Heart left ventricle (tissue), 16 donors: ENCODE measurements at regions not wholly inside any gene's neighbourhood (a gene's known extent, or its start where the extent isn't known, plus 50 kb on each side); places are given as distances from the start of the nearest gene placed in this dataset.

Source experiments
- ATAC-seq, 4 donors: fragments of 200-7000 bp; cut with Tn5 transposase; one replicate each; pipeline ENCODE4 v1.9.1; 2020 to 2022; ENCODE audit warnings: moderate library complexity in 4 of 4, mild to moderate bottlenecking in 3 of 4, moderate number of reproducible peaks in 1 of 4
- DNase-seq, 5 donors: peaks; one replicate each; pipeline ENCODE4 v3.0.0-alpha.2; 2020
- H3K27ac ChIP-seq, 12 donors: fragments of 200-600 bp; sonication (generic) in 4 of 12; one replicate each; pipeline versions ENCODE4 v1.5.0 to v1.8.0; 2016 to 2022; ENCODE audit warnings: mild to moderate bottlenecking in 2 of 12
- H3K27me3 ChIP-seq, 9 donors: fragments of 200-600 bp; sonication (generic) in 2 of 9; one replicate each; pipeline versions ENCODE4 v1.5.1 to v1.8.0; 2016 to 2022; ENCODE audit warnings: mild to moderate bottlenecking in 3 of 9
- H3K36me3 ChIP-seq, 9 donors: fragments of 200-600 bp; sonication (generic) in 2 of 9; one replicate each; pipeline versions ENCODE4 v1.5.0 to v1.8.0; 2018 to 2022; ENCODE audit warnings: mild to moderate bottlenecking in 2 of 9
- H3K4me1 ChIP-seq, 12 donors: fragments of 200-600 bp; sonication (generic) in 4 of 12; one replicate each; pipeline versions ENCODE4 v1.5.0 to v1.8.0; 2016 to 2022; ENCODE audit warnings: mild to moderate bottlenecking in 3 of 12
- H3K4me3 ChIP-seq, 12 donors: fragments of 200-600 bp; sonication (generic) in 4 of 12; one replicate each; pipeline versions ENCODE4 v1.5.0 to v1.8.0; 2017 to 2022; ENCODE audit warnings: mild to moderate bottlenecking in 9 of 12, moderate library complexity in 4 of 12
- H3K9me3 ChIP-seq, 12 donors: fragments of 200-600 bp; sonication (generic) in 4 of 12; one replicate each; pipeline versions ENCODE4 v1.5.0 to v1.8.0; 2016 to 2022; ENCODE audit warnings: mild to moderate bottlenecking in 1 of 12
- POLR2A ChIP-seq, 2 donors: fragments of 450-650 bp; IDR thresholded peaks; one replicate each; pipeline ENCODE4 v1.6.1; 2017; ENCODE audit warnings: antibody characterized with exemption in 2 of 2, mild to moderate bottlenecking in 2 of 2, moderate library complexity in 2 of 2
- WGBS, 4 donors: extraction: QIAGEN DNeasy Blood & Tissue Kit in 2 of 4; methylation state at CpG; one replicate each; pipeline versions ENCODE4 v1.1.5 to v1.1.7; 2013 to 2018; 5-methylcytosine and 5-hydroxymethylcytosine counted together
- intact Hi-C, 10 donors: fragments of 100-400 bp; cut with DNase I; formaldehyde crosslinking; loops; one replicate each; pipeline versions ENCODE4 v1.11.1 to v1.14.2; 2022
- TF ChIP-seq, protein P1 (sequence below), 12 donors: fragments of 200-600 bp; sonication (generic) in 4 of 12; IDR thresholded peaks; one replicate each; pipeline versions ENCODE4 v1.5.0 to v1.8.0; 2018 to 2022; ENCODE audit warnings: antibody characterized with exemption in 12 of 12, mild to moderate bottlenecking in 5 of 12
- donor health status: ischemic (EF 13 %, LVEDD 7.1; RV severe dilation, severe dysfunction).
- donor health status: healthy with polysubstance abuse.
- donor health status: DM: no; HTN: yes; CAD: no.
- donor health status: DM: no; HTN: no; CAD: no.
- donor health status: ischemic (EF 25% LVEDD 6.9; RV normal size, moderate dysfunction).
- donor health status: ischemic (EF 25% LVEDD 5.7; RV mildly dilated, moderate dysfunction).
- donor health status: healthy.
- donor health status: DM: yes; HTN: yes; CAD: no.
- donor health status: ischemic (EF 35%, LVEDD 5.7; RV mildly dilated, moderate dysfunction).
- donor health status: nonischemic (EF 11% LVEDD 7.7; RV severe dilation, severe dysfunction).
- donor health status: DM: yes; HTN: yes; CAD: no.
- donor health status: PGD.
- donor health status: ischemic (EF 29% LVEDD 5.4; RV normal size, mild dysfunction).
- donor health status: nonischemic (EF 23%, LVEDD 6.1; RV moderate dilation, normal function).

DNA sequence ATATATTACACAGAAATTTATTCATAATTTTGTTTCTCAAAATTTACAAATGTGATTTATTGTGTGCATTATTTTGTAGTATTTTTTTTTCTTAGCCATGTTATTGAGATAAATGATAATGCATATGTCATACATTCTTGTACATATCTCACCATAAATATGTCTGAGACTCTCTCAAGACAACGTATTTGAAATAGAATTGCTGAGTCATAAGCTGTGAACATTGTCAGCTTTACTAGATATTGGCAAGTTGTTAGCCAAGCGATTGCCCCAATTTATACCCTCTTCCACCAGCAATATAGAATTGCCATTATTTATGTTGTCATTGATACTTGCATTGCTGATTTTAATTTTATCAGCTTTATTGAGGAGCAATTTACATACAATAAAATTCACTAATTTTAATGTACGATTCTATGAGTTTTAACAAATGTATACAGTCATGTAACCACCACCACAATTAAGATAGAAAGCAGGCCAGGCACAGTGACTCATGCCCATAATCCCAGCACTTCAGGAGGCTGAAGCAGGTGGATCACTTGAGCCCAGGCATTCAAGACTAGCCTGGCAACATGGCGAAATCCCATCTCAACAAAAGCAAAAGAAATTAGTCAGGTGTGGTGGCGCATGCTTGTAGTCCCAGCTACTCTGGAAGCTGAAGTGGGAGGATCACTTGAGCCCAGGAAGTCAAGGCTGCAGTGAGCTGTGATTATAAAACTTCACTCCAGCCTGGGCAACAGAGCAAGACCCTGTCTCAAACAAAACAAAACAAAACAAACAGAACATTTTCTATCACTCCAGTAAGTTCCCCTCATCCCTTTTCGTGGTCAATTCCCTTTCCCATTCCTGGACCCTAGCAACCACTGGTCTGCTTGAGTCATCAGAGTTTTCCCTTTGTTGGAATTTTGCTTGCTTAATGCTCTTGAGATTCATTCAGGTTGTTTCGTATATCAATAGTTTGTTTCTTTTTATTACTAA is 373.1 kb downstream of the MFSD1 start:
- H3K36me3 ChIP-seq, result no peaks in the 10 kb centered on the region
- no peak for ATAC-seq

DNA sequence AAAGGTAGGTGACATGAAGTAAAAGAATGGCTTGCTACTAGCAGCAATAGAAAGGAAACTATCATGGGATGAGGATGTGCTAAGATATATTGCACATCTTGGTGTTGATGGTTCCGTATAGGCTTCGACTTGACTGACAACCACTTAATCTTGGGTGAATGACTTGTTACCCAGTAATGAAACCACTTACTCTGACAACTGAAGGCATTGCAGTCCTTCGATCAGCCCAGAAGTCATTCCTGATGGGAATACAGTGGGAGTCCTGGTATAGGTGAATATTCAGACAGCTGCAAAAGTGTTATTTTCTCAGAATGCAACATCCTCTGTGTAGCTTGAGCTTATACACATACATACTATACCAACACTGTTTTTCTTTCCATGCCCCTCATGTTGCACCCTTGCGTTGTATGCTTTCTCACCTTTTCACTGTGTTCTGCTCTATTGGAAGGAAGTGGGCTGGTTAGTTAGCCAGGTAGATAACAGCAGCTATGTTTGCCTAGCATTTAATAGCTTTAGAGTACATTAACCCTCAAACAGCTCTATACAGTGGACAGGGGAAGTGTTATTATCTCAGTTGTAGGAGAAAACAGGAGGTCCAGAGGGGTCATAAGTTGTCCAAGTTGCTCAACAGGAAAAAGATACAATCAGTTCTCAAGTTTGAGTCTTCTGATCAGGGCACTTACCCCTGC is 376.5 kb downstream of the MFSD1 start:
- no peak overlapping the region for H3K27ac ChIP-seq
- no peak overlapping the region for H3K4me3 ChIP-seq
- no peaks in the 10 kb centered on the region for H3K9me3 ChIP-seq
- no peak for TF ChIP-seq POLR2A (IDR thresholded peaks at IDR 0.05)
- TF ChIP-seq, protein P1, sequence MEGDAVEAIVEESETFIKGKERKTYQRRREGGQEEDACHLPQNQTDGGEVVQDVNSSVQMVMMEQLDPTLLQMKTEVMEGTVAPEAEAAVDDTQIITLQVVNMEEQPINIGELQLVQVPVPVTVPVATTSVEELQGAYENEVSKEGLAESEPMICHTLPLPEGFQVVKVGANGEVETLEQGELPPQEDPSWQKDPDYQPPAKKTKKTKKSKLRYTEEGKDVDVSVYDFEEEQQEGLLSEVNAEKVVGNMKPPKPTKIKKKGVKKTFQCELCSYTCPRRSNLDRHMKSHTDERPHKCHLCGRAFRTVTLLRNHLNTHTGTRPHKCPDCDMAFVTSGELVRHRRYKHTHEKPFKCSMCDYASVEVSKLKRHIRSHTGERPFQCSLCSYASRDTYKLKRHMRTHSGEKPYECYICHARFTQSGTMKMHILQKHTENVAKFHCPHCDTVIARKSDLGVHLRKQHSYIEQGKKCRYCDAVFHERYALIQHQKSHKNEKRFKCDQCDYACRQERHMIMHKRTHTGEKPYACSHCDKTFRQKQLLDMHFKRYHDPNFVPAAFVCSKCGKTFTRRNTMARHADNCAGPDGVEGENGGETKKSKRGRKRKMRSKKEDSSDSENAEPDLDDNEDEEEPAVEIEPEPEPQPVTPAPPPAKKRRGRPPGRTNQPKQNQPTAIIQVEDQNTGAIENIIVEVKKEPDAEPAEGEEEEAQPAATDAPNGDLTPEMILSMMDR (IDR thresholded peaks at IDR 0.05), result no peak
- no peaks in the 10 kb centered on the region for H3K36me3 ChIP-seq
- WGBS, 4 donors, result 84 to 91% (median 84%) methylated on average over 4 of the region's 4 CpGs
- no peaks in the 10 kb centered on the region for H3K27me3 ChIP-seq
- DNase-seq (no peak), ATAC-seq (no peak)
- intact Hi-C loops, result no loop called here
- H3K4me1 ChIP-seq, result no peaks in the 10 kb centered on the region

More for the DNA sequence above, 373.1 kb downstream of the MFSD1 start:
- no peak overlapping the region for H3K27ac ChIP-seq
- H3K4me1 ChIP-seq, result peaks cover 0 to 10% (median 0%) of the 10 kb centered on the region in 12 donors
- H3K4me3 ChIP-seq, result no peak overlapping the region
- 58 to 64% (median 63%) methylated on average over 7 of the region's 7 CpGs for WGBS, 4 donors
- H3K9me3 ChIP-seq, result no peaks in the 10 kb centered on the region
- DNase-seq, result no peak
- TF ChIP-seq, protein P1 (IDR thresholded peaks at IDR 0.05), result no peak
- no peak for TF ChIP-seq POLR2A (IDR thresholded peaks at IDR 0.05)
- H3K27me3 ChIP-seq, result no peaks in the 10 kb centered on the region
- intact Hi-C loops, result no loop called here

- H3K27ac ChIP-seq, result no peak overlapping the region
- H3K9me3 ChIP-seq, result no peaks in the 10 kb centered on the region
- intact Hi-C loops, result no loop called here
- H3K4me1 ChIP-seq, result peaks cover 0 to 13% (median 0%) of the 10 kb centered on the region in 12 donors
- H3K36me3 ChIP-seq, result no peaks in the 10 kb centered on the region
- no peak overlapping the region for H3K4me3 ChIP-seq
- TF ChIP-seq POLR2A (IDR thresholded peaks at IDR 0.05), result no peak
- TF ChIP-seq, protein P1 (IDR thresholded peaks at IDR 0.05), result no peak
- ATAC-seq, result no peak
- DNase-seq, result no peak
- no peaks in the 10 kb centered on the region for H3K27me3 ChIP-seq
Observed at GRCh38 chr3:159182961-159183360, 381.1 kb downstream of the MFSD1 start.

GRCh38 chr3:159185443-159186050 is 383.7 kb downstream of the MFSD1 start:
- H3K27ac ChIP-seq, result no peak overlapping the region
- WGBS, 4 donors, result 57 to 73% (median 66%) methylated on average over 2 of the region's 2 CpGs
- peaks cover 0 to 13% (median 0%) of the 10 kb centered on the region in 12 donors for H3K4me1 ChIP-seq
- H3K9me3 ChIP-seq, result no peaks in the 10 kb centered on the region
- intact Hi-C loops, result no loop called here
- no peaks in the 10 kb centered on the region for H3K36me3 ChIP-seq
- DNase-seq, result no peak
- no peak overlapping the region for H3K4me3 ChIP-seq
- ATAC-seq, result no peak
- H3K27me3 ChIP-seq, result no peaks in the 10 kb centered on the region
- no peak for TF ChIP-seq POLR2A (IDR thresholded peaks at IDR 0.05)
- TF ChIP-seq, protein P1 (IDR thresholded peaks at IDR 0.05), result no peak
